HCT116 (cell line): ENCODE measurements at regions not wholly inside any gene's neighbourhood (a gene's known extent, or its start where the extent isn't known, plus 50 kb on each side); places are given as distances from the start of the nearest gene placed in this dataset.

Experiments
- ATAC-seq: fragments of 200-7000 bp; cut with Tn5 transposase; 2 replicates; pipeline ENCODE4 v1.9.1; 2020; ENCODE audit warnings: mild to moderate bottlenecking, moderate library complexity
- BruUV-seq: library from RNA; stranded (reverse); fragments of 400-500 nt; replicated peaks from 2 replicates; lab custom pipeline; 2021; lab: Mats Ljungman, UMichigan
- CTCF ChIA-PET: fragments of 300-600 bp; sonication (Branson Sonifier 250); formaldehyde crosslinking; loops from one replicate; lab custom pipeline; 2021; ENCODE audit warnings: antibody characterized with exemption; lab: Charles Lee
- POLR2A ChIA-PET: fragments of 300-600, 350-600 bp; sonication (Branson Sonifier 250); formaldehyde crosslinking; loops from one replicate; lab custom pipeline; 2021; ENCODE audit warnings: antibody characterized with exemption; lab: Charles Lee
- RAD21 ChIA-PET, 2 experiments: fragments of 300-600 bp; sonication (Branson Sonifier 250); formaldehyde crosslinking; loops; one replicate each; lab custom pipeline; 2023; ENCODE audit warnings: low total read pairs in 2 of 2; ENCODE audit not compliant: uncharacterized antibody in 2 of 2, unreplicated experiment in 2 of 2, low non-redundant PET in 1 of 2; lab: Charles Lee
- DNase-seq: peaks from one replicate; pipeline ENCODE4 v3.0.0-alpha.2; 2010; ENCODE audit warnings: low read depth, low spot score
- H2AFZ ChIP-seq: fragments of 200-600 bp; shearing (Covaris generic), sonication (generic); 2 replicates; pipeline ENCODE4 v1.6.1; 2017; ENCODE audit warnings: low read depth, mixed run types, mixed read lengths, antibody characterized with exemption, low read length; ENCODE audit not compliant: poor library complexity, severe bottlenecking
- H3K27ac ChIP-seq: 2 replicates; pipeline ENCODE4 v1.5.1; 2012; ENCODE audit warnings: low read depth, low read length
- H3K27me3 ChIP-seq: fragments of 200-600 bp; sonication (generic); 2 replicates; pipeline ENCODE4 v1.6.1; 2016; ENCODE audit warnings: mixed run types, low read length, mixed read lengths; ENCODE audit not compliant: insufficient read depth
- H3K36me3 ChIP-seq, 2 experiments: fragments of 200-500 bp in 1 of 2; fragments of 200-600 bp in 1 of 2; sonication (Bioruptor generic) in 1 of 2; sonication (generic) in 1 of 2; 2 replicates each; pipeline versions ENCODE4 v1.5.1 to v1.6.1; 2014 to 2016; ENCODE audit warnings: low read length in 2 of 2, inconsistent platforms in 1 of 2, mixed read lengths in 1 of 2, mixed run types in 1 of 2; ENCODE audit not compliant: insufficient read depth in 2 of 2, control insufficient read depth in 1 of 2
- H3K4me1 ChIP-seq, 2 experiments: fragments of 200-600 bp in 1 of 2; sonication (generic) in 1 of 2; 2 replicates each; pipeline versions ENCODE4 v1.5.1 to v1.6.1; 2012 to 2017; ENCODE audit warnings: low read length in 2 of 2, inconsistent platforms in 1 of 2, mild to moderate bottlenecking in 1 of 2, mixed read lengths in 1 of 2, mixed run types in 1 of 2, moderate library complexity in 1 of 2; ENCODE audit not compliant: insufficient read depth in 2 of 2, control insufficient read depth in 1 of 2
- H3K4me2 ChIP-seq: fragments of 200-600 bp; sonication (generic); 2 replicates; pipeline ENCODE4 v1.6.1; 2017; ENCODE audit warnings: mixed run types, low read length, mixed read lengths
- H3K4me3 ChIP-seq, 2 experiments: fragments of 200-600 bp in 1 of 2; sonication (generic) in 1 of 2; replicated peaks in 1 of 2; 2 replicates each; pipeline ENCODE4 v1.5.1; 2011 to 2016; ENCODE audit warnings: low read length in 2 of 2, control low read depth in 1 of 2, low read depth in 1 of 2, mild to moderate bottlenecking in 1 of 2, mixed read lengths in 1 of 2, mixed run types in 1 of 2
- H3K79me2 ChIP-seq: fragments of 200-600 bp; sonication (generic); 2 replicates; pipeline ENCODE4 v1.6.1; 2017; ENCODE audit warnings: mild to moderate bottlenecking, mixed run types, low read length, moderate library complexity, mixed read lengths; ENCODE audit not compliant: insufficient read depth
- H3K9ac ChIP-seq: fragments of 200-600 bp; sonication (generic); 2 replicates; pipeline ENCODE4 v1.6.1; 2016; ENCODE audit warnings: low read length, mixed read lengths
- H3K9me2 ChIP-seq: fragments of 200-600 bp; sonication (generic), shearing (Covaris generic); 2 replicates; pipeline ENCODE4 v1.6.1; 2017; ENCODE audit warnings: mixed run types, mild to moderate bottlenecking, moderate library complexity; ENCODE audit not compliant: insufficient read depth
- H3K9me3 ChIP-seq, 2 experiments: fragments of 200-500 bp in 1 of 2; fragments of 200-600 bp in 1 of 2; sonication (Bioruptor generic) in 1 of 2; sonication (generic) in 1 of 2; 2 replicates each; pipeline ENCODE4 v1.6.1; 2014 to 2017; ENCODE audit warnings: low read length in 2 of 2, mixed read lengths in 2 of 2, inconsistent platforms in 1 of 2, low read depth in 1 of 2, mild to moderate bottlenecking in 1 of 2, mixed run types in 1 of 2, moderate library complexity in 1 of 2; ENCODE audit not compliant: control insufficient read depth in 1 of 2, insufficient read depth in 1 of 2
- H4K20me1 ChIP-seq: fragments of 200-600 bp; sonication (generic), shearing (Covaris generic); 2 replicates; pipeline ENCODE4 v1.6.1; 2017; ENCODE audit warnings: mixed run types, mild to moderate bottlenecking, moderate library complexity; ENCODE audit not compliant: insufficient read depth
- ATF3 ChIP-seq: IDR thresholded peaks from 2 replicates; pipeline ENCODE4 v1.6.1; 2012
- CEBPB ChIP-seq: IDR thresholded peaks from 2 replicates; pipeline ENCODE4 v1.6.1; 2012; ENCODE audit warnings: low read depth
- EGR1 ChIP-seq: IDR thresholded peaks from 2 replicates; pipeline ENCODE4 v1.6.1; 2012; ENCODE audit warnings: low read depth
- ELF1 ChIP-seq: IDR thresholded peaks from 2 replicates; pipeline ENCODE4 v1.6.1; 2012; ENCODE audit warnings: low read depth, borderline replicate concordance
- EZH2 ChIP-seq: fragments of 200-600 bp; sonication (generic); IDR thresholded peaks from 2 replicates; pipeline ENCODE4 v1.6.1; 2017; ENCODE audit warnings: antibody characterized with exemption, mixed run types
- EZH2phosphoT487 ChIP-seq: fragments of 200-600 bp; IDR thresholded peaks from 2 replicates; pipeline ENCODE4 v1.6.1; 2018; ENCODE audit warnings: antibody characterized with exemption, borderline replicate concordance
- FOSL1 ChIP-seq: IDR thresholded peaks from 2 replicates; pipeline ENCODE4 v1.6.1; 2012; ENCODE audit warnings: low read depth
- JUND ChIP-seq: IDR thresholded peaks from 2 replicates; pipeline ENCODE4 v1.6.1; 2012
- POLR2A ChIP-seq: IDR thresholded peaks from 2 replicates; pipeline ENCODE4 v1.7.0; 2011; ENCODE audit warnings: borderline replicate concordance; ENCODE audit not compliant: insufficient read depth, insufficient read length; ENCODE audit errors: extremely low read depth
- POLR2AphosphoS5 ChIP-seq: IDR thresholded peaks from 2 replicates; pipeline ENCODE4 v1.6.1; 2011; ENCODE audit warnings: mild to moderate bottlenecking, low read depth, low read length, moderate library complexity
- SIN3A ChIP-seq: IDR thresholded peaks from 2 replicates; pipeline ENCODE4 v1.6.1; 2012; ENCODE audit warnings: low read depth
- SP1 ChIP-seq: IDR thresholded peaks from 2 replicates; pipeline ENCODE4 v1.6.1; 2012; ENCODE audit warnings: low read depth
- TCF7L2 ChIP-seq: IDR thresholded peaks from 2 replicates; pipeline ENCODE4 v1.7.0; 2011; ENCODE audit warnings: borderline replicate concordance, inconsistent platforms; ENCODE audit not compliant: insufficient read depth, insufficient read length; ENCODE audit errors: extremely low read depth
- YY1 ChIP-seq: IDR thresholded peaks from 2 replicates; pipeline ENCODE4 v1.6.1; 2011; ENCODE audit warnings: low read length, low read depth, moderate library complexity, mild to moderate bottlenecking; ENCODE audit not compliant: insufficient replicate concordance; ENCODE audit errors: extremely low read depth
- ZFX ChIP-seq: fragments of 450-650 bp; IDR thresholded peaks from 2 replicates; pipeline ENCODE4 v1.6.1; 2017
- ZNF274 ChIP-seq: fragments of 200-500 bp; sonication (Bioruptor generic); IDR thresholded peaks from 2 replicates; pipeline ENCODE4 v1.6.1; 2014; ENCODE audit warnings: mild to moderate bottlenecking, low read depth, low read length, inconsistent platforms
- intact Hi-C: fragments of 100-400 bp; cut with micrococcal nuclease; formaldehyde crosslinking; loops from 2 replicates; pipeline ENCODE4 v1.10.0; 2022
- TF ChIP-seq, protein P1 (sequence below): IDR thresholded peaks from 2 replicates; pipeline ENCODE4 v1.6.1; 2012
- TF ChIP-seq, protein P2 (sequence below): IDR thresholded peaks from 2 replicates; pipeline ENCODE4 v1.6.1; 2011; ENCODE audit warnings: mild to moderate bottlenecking, low read length, moderate library complexity; ENCODE audit not compliant: insufficient replicate concordance; ENCODE audit errors: extremely low read depth

- DNase-seq, result no peak
- Histone ChIP-seq H3K36me3 (no peaks in the 10 kb centered on the region), H2AFZ (no peak overlapping the region), H3K4me2 (no peak overlapping the region), H3K9ac (no peak overlapping the region), H3K9me3 (no peaks in the 10 kb centered on the region), H3K27ac (no peak overlapping the region), H3K4me3 (no peak overlapping the region), H3K27me3 (no peaks in the 10 kb centered on the region), H3K9me2 (no peaks in the 10 kb centered on the region), H4K20me1 (no peaks in the 10 kb centered on the region), H3K79me2 (no peaks in the 10 kb centered on the region), H3K4me1 (no peaks in the 10 kb centered on the region)
- ATAC-seq, result no peak
- CTCF ChIA-PET, result no interaction called here
- POLR2A ChIA-PET, result no interaction called here
- intact Hi-C loops, result no loop called here
- no TSS peak for BruUV-seq
- RAD21 ChIA-PET, result no interaction called here
- no peak for TF ChIP-seq ELF1
- no peak for TF ChIP-seq ZFX
- TF ChIP-seq EZH2, result no peak
- TF ChIP-seq SIN3A, result no peak
- no peak for TF ChIP-seq TCF7L2
- TF ChIP-seq, protein P1, sequence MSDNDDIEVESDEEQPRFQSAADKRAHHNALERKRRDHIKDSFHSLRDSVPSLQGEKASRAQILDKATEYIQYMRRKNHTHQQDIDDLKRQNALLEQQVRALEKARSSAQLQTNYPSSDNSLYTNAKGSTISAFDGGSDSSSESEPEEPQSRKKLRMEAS, result no peak
- no peak for TF ChIP-seq JUND
- TF ChIP-seq FOSL1, result no peak
- TF ChIP-seq EZH2phosphoT487, result no peak
- TF ChIP-seq SP1, result no peak
Measured at GRCh38 chr9:80804873-80805272, 884.5 kb downstream of the TLE1 start.

DNA sequence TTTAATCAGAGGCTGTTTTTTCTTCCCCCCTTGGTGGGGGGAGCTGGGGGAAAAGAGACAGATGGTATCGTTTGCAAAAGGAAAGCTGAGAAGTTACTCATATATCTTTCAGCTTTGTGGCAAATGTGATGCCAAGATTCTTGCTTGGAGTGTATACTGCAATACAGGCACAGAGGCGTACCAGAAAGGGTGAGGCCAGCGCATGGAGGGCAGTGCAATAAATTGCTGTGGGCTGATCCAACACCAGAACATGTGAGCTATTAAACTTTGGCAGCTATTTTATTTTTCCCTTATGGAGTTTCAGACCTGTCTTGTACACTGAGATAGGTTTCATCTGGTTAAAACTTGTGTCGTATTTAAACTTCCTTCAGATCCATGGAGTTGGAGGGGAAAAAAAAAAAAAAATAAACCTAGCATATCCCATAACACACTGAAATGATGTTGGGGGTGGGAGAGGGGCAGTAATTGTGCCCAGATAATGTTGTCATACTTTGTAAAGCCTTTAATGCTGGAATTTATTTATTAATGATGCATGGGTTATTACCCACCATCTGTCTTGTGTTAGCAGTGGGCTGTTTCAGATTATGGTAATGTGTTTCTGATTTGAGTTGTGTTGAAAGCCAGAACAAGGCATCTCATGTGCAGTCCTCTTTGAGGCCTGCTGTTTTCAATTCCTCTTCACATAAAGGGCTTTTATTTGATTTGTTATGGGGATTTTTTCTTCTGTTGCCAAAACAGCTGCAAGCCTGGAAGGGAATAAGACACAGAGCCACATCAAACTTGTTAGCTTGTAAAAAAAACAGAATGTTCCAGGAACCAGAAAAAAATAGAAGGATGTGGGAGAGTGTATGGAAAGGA is 891.3 kb downstream of the TLE1 start:
- no peaks in the 10 kb centered on the region for H3K4me1 ChIP-seq
- intact Hi-C loops, result no loop called here
- H3K9me2 ChIP-seq, result no peaks in the 10 kb centered on the region
- peaks cover 0 to 3% of the 10 kb centered on the region in 2 experiments; a peak in 2 of 4 replicates for H3K9me3 ChIP-seq
- H3K79me2 ChIP-seq, result no peaks in the 10 kb centered on the region
- ATAC-seq, result no peak
- no peak overlapping the region for H3K4me2 ChIP-seq
- no peak overlapping the region for H3K9ac ChIP-seq
- RAD21 ChIA-PET, result no interaction called here
- no peaks in the 10 kb centered on the region for H3K27me3 ChIP-seq
- H3K27ac ChIP-seq, result no peak overlapping the region
- H3K36me3 ChIP-seq, result no peaks in the 10 kb centered on the region
- DNase-seq, result no peak
- no peaks in the 10 kb centered on the region for H4K20me1 ChIP-seq
- no peak overlapping the region for H2AFZ ChIP-seq
- H3K4me3 ChIP-seq, result no peak overlapping the region
- BruUV-seq, result no TSS peak
- CTCF ChIA-PET, result no interaction called here
- POLR2A ChIA-PET, result no interaction called here
- no peak for TF ChIP-seq ATF3
- no peak for TF ChIP-seq EZH2phosphoT487
- no peak for TF ChIP-seq EGR1
- TF ChIP-seq POLR2AphosphoS5, result no peak
- no peak for TF ChIP-seq SP1
- TF ChIP-seq ZNF274, result no peak
- no peak for TF ChIP-seq FOSL1
- TF ChIP-seq, protein P1, result no peak
- no peak for TF ChIP-seq TCF7L2
- TF ChIP-seq, protein P2, sequence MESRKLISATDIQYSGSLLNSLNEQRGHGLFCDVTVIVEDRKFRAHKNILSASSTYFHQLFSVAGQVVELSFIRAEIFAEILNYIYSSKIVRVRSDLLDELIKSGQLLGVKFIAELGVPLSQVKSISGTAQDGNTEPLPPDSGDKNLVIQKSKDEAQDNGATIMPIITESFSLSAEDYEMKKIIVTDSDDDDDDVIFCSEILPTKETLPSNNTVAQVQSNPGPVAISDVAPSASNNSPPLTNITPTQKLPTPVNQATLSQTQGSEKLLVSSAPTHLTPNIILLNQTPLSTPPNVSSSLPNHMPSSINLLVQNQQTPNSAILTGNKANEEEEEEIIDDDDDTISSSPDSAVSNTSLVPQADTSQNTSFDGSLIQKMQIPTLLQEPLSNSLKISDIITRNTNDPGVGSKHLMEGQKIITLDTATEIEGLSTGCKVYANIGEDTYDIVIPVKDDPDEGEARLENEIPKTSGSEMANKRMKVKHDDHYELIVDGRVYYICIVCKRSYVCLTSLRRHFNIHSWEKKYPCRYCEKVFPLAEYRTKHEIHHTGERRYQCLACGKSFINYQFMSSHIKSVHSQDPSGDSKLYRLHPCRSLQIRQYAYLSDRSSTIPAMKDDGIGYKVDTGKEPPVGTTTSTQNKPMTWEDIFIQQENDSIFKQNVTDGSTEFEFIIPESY, result no peak
- TF ChIP-seq CEBPB, result no peak
- TF ChIP-seq POLR2A, result no peak
- no peak for TF ChIP-seq SIN3A
- no peak for TF ChIP-seq YY1
- TF ChIP-seq ELF1, result no peak
